SK-N-SH treated with all-trans-retinoic acid at 6 μM for 48 hours (cell line): ENCODE measurements at regions not wholly inside any gene's neighbourhood (a gene's known extent, or its start where the extent isn't known, plus 50 kb on each side); places are given as distances from the start of the nearest gene placed in this dataset.

Experiments
- ATAC-seq: fragments of 200-7000 bp; cut with Tn5 transposase; 3 replicates; pipeline ENCODE4 v1.9.1; 2020; ENCODE audit warnings: mild to moderate bottlenecking, moderate library complexity
- ARNTL ChIP-seq: fragments of 450-650 bp; formaldehyde crosslinking; IDR thresholded peaks from 2 replicates; pipeline ENCODE4 v1.5.0; 2020; ENCODE audit warnings: low read depth, mild to moderate bottlenecking, moderate library complexity, borderline replicate concordance
- BACH2 ChIP-seq: fragments of 250-450 bp; sonication (Bioruptor Pico); IDR thresholded peaks from 2 replicates; pipeline ENCODE4 v1.9.0; 2021; ENCODE audit warnings: mild to moderate bottlenecking, borderline replicate concordance
- CREB5 ChIP-seq: fragments of 250-450 bp; sonication (Bioruptor Pico); IDR thresholded peaks from 2 replicates; pipeline ENCODE4 v1.5.1; 2020; ENCODE audit warnings: low read depth, mild to moderate bottlenecking, moderate library complexity
- CSDC2 ChIP-seq: fragments of 250-450 bp; sonication (Bioruptor Pico); IDR thresholded peaks from 2 replicates; pipeline ENCODE4 v1.5.0; 2020; ENCODE audit warnings: mild to moderate bottlenecking, moderate library complexity
- CSRNP3 ChIP-seq: fragments of 250-450 bp; sonication (Bioruptor Pico); IDR thresholded peaks from 2 replicates; pipeline ENCODE4 v1.5.1; 2021; ENCODE audit warnings: mild to moderate bottlenecking, moderate library complexity
- ESRRG ChIP-seq: fragments of 250-450 bp; sonication (Bioruptor Pico); IDR thresholded peaks from 2 replicates; pipeline ENCODE4 v1.6.1; 2021; ENCODE audit warnings: mild to moderate bottlenecking
- GLIS3 ChIP-seq: fragments of 250-450 bp; sonication (Bioruptor Pico); IDR thresholded peaks from 2 replicates; pipeline ENCODE4 v1.5.0; 2020; ENCODE audit warnings: mild to moderate bottlenecking, moderate library complexity
- ISL1 ChIP-seq: fragments of 250-450 bp; sonication (Bioruptor Pico); IDR thresholded peaks from 2 replicates; pipeline ENCODE4 v2.1.2; 2022; ENCODE audit warnings: mild to moderate bottlenecking, moderate library complexity
- OSR1 ChIP-seq: fragments of 250-450 bp; sonication (Bioruptor Pico); IDR thresholded peaks from 2 replicates; pipeline ENCODE4 v1.8.0; 2022; ENCODE audit warnings: moderate library complexity, mild to moderate bottlenecking, inconsistent platforms
- PATZ1 ChIP-seq: fragments of 250-450 bp; sonication (Bioruptor Pico); IDR thresholded peaks from 2 replicates; pipeline ENCODE4 v1.8.0; 2020; ENCODE audit warnings: mild to moderate bottlenecking, moderate library complexity, borderline replicate concordance
- POU6F1 ChIP-seq: fragments of 250-450 bp; sonication (Bioruptor Pico); IDR thresholded peaks from 2 replicates; pipeline ENCODE4 v1.8.0; 2021; ENCODE audit warnings: low read depth, mild to moderate bottlenecking, moderate library complexity, borderline replicate concordance
- PPARA ChIP-seq: fragments of 250-450 bp; sonication (Bioruptor Pico); IDR thresholded peaks from 2 replicates; pipeline ENCODE4 v1.5.0; 2020; ENCODE audit warnings: mild to moderate bottlenecking, borderline replicate concordance
- RARB ChIP-seq: fragments of 250-450 bp; sonication (Bioruptor Pico); IDR thresholded peaks from 2 replicates; pipeline ENCODE4 v1.8.0; 2021; ENCODE audit warnings: mild to moderate bottlenecking, moderate library complexity
- SNAI2 ChIP-seq: fragments of 250-450 bp; sonication (Bioruptor Pico); IDR thresholded peaks from 2 replicates; pipeline ENCODE4 v1.5.0; 2020; ENCODE audit warnings: mild to moderate bottlenecking, moderate library complexity
- TCF4 ChIP-seq: fragments of 250-450 bp; sonication (Bioruptor Pico); IDR thresholded peaks from 2 replicates; pipeline ENCODE4 v1.8.0; 2021; ENCODE audit warnings: mild to moderate bottlenecking, moderate library complexity, borderline replicate concordance
- TSHZ2 ChIP-seq: fragments of 250-450 bp; sonication (Bioruptor Pico); IDR thresholded peaks from 2 replicates; pipeline ENCODE4 v1.5.0; 2020; ENCODE audit warnings: mild to moderate bottlenecking, moderate library complexity
- ZFP3 ChIP-seq: fragments of 250-450 bp; sonication (Bioruptor Pico); IDR thresholded peaks from 2 replicates; pipeline ENCODE4 v1.5.0; 2020; ENCODE audit warnings: mild to moderate bottlenecking, moderate library complexity
- ZFP30 ChIP-seq: fragments of 450-650 bp; formaldehyde crosslinking; IDR thresholded peaks from 2 replicates; pipeline ENCODE4 v1.5.0; 2022; ENCODE audit warnings: mild to moderate bottlenecking, moderate library complexity
- ZNF70 ChIP-seq: fragments of 450-650 bp; formaldehyde crosslinking; IDR thresholded peaks from 2 replicates; pipeline ENCODE4 v1.5.0; 2020; ENCODE audit warnings: mild to moderate bottlenecking, moderate library complexity
- ZNF8 ChIP-seq: fragments of 450-650 bp; formaldehyde crosslinking; IDR thresholded peaks from 2 replicates; pipeline ENCODE4 v1.5.0; 2020; ENCODE audit warnings: mild to moderate bottlenecking, moderate library complexity

- no peak for ATAC-seq
- no peak for TF ChIP-seq ZFP3
- no peak for TF ChIP-seq GLIS3 (CRISPR knock-in tag)
- no peak for TF ChIP-seq CSRNP3 (CRISPR knock-in tag)
- no peak for TF ChIP-seq ARNTL (CRISPR knock-in tag)
- no peak for TF ChIP-seq SNAI2 (CRISPR knock-in tag)
- TF ChIP-seq CREB5, result no peak
- no peak for TF ChIP-seq ZNF8 (CRISPR knock-in tag)
- TF ChIP-seq PPARA, result no peak
- no peak for TF ChIP-seq ISL1 (CRISPR knock-in tag)
- no peak for TF ChIP-seq BACH2 (CRISPR knock-in tag)
- TF ChIP-seq ZFP30 (CRISPR knock-in tag), result no peak
- TF ChIP-seq PATZ1 (CRISPR knock-in tag), result no peak
- TF ChIP-seq ESRRG (CRISPR knock-in tag), result no peak
- TF ChIP-seq OSR1 (CRISPR knock-in tag), result no peak
- TF ChIP-seq, all 23 proteins: peak for 0
Measured at GRCh38 chr12:76244300-76244699, 103.9 kb downstream of the BBS10 start.

GRCh38 chr12:76242813-76243550, 105.2 kb downstream of the BBS10 start:
- TF ChIP-seq ESRRG (CRISPR knock-in tag) (no peak), CREB5 (no peak), TCF4 (CRISPR knock-in tag) (no peak), POU6F1 (no peak), PPARA (no peak), TSHZ2 (CRISPR knock-in tag) (no peak), RARB (CRISPR knock-in tag) (no peak), CSDC2 (CRISPR knock-in tag) (no peak), SNAI2 (CRISPR knock-in tag) (no peak), ZNF70 (CRISPR knock-in tag) (no peak), ZFP30 (CRISPR knock-in tag) (no peak), GLIS3 (CRISPR knock-in tag) (no peak), CSRNP3 (CRISPR knock-in tag) (no peak), ISL1 (CRISPR knock-in tag) (no peak), BACH2 (CRISPR knock-in tag) (no peak), PATZ1 (CRISPR knock-in tag) (no peak), ZNF8 (CRISPR knock-in tag) (no peak)
- ATAC-seq, result no peak
